ENCODE measurements at regions not wholly inside any gene's neighbourhood (a gene's known extent, or its start where the extent isn't known, plus 50 kb on each side); places are given as distances from the start of the nearest gene placed in this dataset.

DNA sequence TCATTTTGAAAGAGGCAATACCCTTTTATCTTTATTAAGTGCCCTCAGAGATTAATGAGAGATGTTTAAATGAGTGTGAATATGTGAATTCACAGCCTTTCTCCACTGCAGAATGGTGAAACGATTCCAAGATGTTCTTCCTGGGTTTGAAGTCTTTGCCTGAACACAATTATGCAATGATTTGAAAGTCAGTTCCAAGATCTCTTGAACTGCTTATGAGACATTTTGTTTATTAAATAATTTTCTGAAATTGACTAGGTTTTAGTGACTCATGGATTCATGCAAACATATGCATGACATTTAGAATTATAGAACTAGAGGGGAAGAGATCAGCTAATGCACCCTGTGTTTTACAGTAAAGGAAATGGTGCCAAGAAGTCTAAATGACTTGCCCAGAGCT, 118.1 kb upstream of the SLC38A2 start:
- H3K9me3 ChIP-seq (ENCODE audit: control insufficient read depth in 2 of 2, low read length in 2 of 2) = no peaks in the 10 kb centered on the region
- no peak overlapping the region for H3K9ac ChIP-seq (ENCODE audit: low read depth in 1 of 2, low read length in 2 of 2)
- H3K27me3 ChIP-seq (ENCODE audit: control insufficient read depth in 2 of 2, insufficient read depth in 2 of 2, low read length in 2 of 2) = no peaks in the 10 kb centered on the region
- no peak overlapping the region for H3K27ac ChIP-seq (ENCODE audit: low read depth in 2 of 2, low read length in 2 of 2)
- H3K4me1 ChIP-seq (ENCODE audit: control insufficient read depth in 2 of 2, insufficient read depth in 2 of 2, low read length in 2 of 2) = no peaks in the 10 kb centered on the region
- H3K36me3 ChIP-seq (ENCODE audit: control insufficient read depth in 2 of 2, insufficient read depth in 2 of 2, low read length in 2 of 2) = no peaks in the 10 kb centered on the region
- H3K4me3 ChIP-seq (ENCODE audit: low read length in 2 of 2) = no peak overlapping the region

DNA sequence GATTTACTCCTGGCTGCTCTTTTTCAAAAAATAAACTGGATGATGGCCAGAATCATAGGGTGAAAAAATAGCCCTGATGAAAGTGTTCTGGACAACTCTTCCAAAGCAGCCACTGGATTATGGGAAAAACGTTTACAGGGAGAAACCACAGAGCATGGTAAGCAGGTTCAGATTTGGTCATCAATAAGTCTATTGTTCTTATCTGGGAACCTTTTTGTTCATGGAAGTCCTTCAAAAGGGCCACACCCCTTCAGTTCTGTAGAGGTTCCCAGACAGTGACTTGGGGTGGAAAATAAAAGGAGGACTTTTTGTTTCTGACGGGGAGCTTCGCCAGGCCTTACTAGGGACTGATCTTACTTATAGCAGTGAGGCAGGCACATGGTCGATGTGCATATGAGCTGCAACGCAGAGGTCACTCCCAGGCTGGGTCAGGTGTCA, 117.4 kb upstream of the SLC38A2 start:
- Histone ChIP-seq H3K9ac (ENCODE audit: low read depth in 1 of 2, low read length in 2 of 2) (no peak overlapping the region), H3K36me3 (ENCODE audit: control insufficient read depth in 2 of 2, insufficient read depth in 2 of 2, low read length in 2 of 2) (no peaks in the 10 kb centered on the region), H3K4me3 (ENCODE audit: low read length in 2 of 2) (no peak overlapping the region), H3K27ac (ENCODE audit: low read depth in 2 of 2, low read length in 2 of 2) (no peak overlapping the region), H3K27me3 (ENCODE audit: control insufficient read depth in 2 of 2, insufficient read depth in 2 of 2, low read length in 2 of 2) (no peaks in the 10 kb centered on the region), H3K4me1 (ENCODE audit: control insufficient read depth in 2 of 2, insufficient read depth in 2 of 2, low read length in 2 of 2) (no peaks in the 10 kb centered on the region), H3K9me3 (ENCODE audit: control insufficient read depth in 2 of 2, low read length in 2 of 2) (no peaks in the 10 kb centered on the region)

DNA sequence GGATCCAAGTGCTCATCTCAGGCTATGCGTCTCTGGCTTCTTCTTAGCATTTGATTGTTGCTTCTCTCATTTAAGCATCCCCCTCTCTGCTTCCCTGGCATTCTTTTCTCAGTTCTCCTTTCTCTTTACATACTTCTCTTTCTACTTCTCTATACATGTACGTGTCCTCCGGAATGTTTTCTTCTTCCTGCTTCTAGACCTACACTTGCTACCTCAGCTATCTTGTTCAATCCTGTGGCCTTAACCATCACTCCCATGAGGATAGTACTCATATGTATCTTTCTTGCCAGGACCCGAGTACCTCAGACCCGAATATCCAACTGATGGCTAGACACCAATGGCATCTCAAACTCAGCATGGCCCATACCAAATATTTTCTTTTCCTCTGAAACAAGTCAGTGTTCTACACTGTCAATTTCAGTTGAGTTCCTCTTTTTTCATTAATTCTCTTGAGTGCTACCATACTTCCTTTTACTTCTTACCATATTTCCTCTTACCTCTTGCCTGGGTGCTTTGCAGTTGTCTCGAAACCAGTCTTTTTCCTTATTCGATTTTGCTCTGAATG, 115.1 kb upstream of the SLC38A2 start:
- Histone ChIP-seq H3K36me3 (ENCODE audit: control insufficient read depth in 2 of 2, insufficient read depth in 2 of 2, low read length in 2 of 2) (no peaks in the 10 kb centered on the region), H3K9ac (ENCODE audit: low read depth in 1 of 2, low read length in 2 of 2) (no peak overlapping the region), H3K4me1 (ENCODE audit: control insufficient read depth in 2 of 2, insufficient read depth in 2 of 2, low read length in 2 of 2) (no peaks in the 10 kb centered on the region), H3K4me3 (ENCODE audit: low read length in 2 of 2) (no peak overlapping the region), H3K9me3 (ENCODE audit: control insufficient read depth in 2 of 2, low read length in 2 of 2) (no peaks in the 10 kb centered on the region), H3K27ac (ENCODE audit: low read depth in 2 of 2, low read length in 2 of 2) (no peak overlapping the region), H3K27me3 (ENCODE audit: control insufficient read depth in 2 of 2, insufficient read depth in 2 of 2, low read length in 2 of 2) (no peaks in the 10 kb centered on the region)

DNA sequence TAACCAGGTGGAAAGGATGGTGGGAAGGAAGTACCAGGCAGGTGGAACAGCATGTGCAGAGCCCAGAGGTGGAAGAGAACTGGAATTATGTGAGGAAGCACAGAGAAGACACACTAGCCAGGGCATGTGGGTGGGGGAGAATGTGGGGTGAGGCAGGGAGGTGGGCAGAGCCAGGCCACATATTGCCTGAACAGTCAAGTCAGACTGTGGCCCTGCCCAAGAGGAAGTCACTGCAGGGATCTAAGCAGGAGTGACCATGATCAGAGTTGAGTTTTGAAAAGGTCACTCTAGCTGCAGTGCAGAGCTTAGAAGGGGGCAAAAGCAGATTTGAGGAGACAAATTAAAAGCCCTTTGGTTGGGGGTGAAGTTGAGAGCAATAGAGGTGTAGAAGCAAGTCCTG, 114.0 kb upstream of the SLC38A2 start:
- H3K27ac ChIP-seq (ENCODE audit: low read depth in 2 of 2, low read length in 2 of 2) = no peak overlapping the region
- no peak overlapping the region for H3K4me3 ChIP-seq (ENCODE audit: low read length in 2 of 2)
- no peaks in the 10 kb centered on the region for H3K36me3 ChIP-seq (ENCODE audit: control insufficient read depth in 2 of 2, insufficient read depth in 2 of 2, low read length in 2 of 2)
- no peaks in the 10 kb centered on the region for H3K27me3 ChIP-seq (ENCODE audit: control insufficient read depth in 2 of 2, insufficient read depth in 2 of 2, low read length in 2 of 2)
- H3K9ac ChIP-seq (ENCODE audit: low read depth in 1 of 2, low read length in 2 of 2) = no peak overlapping the region
- H3K9me3 ChIP-seq (ENCODE audit: control insufficient read depth in 2 of 2, low read length in 2 of 2) = no peaks in the 10 kb centered on the region
- no peaks in the 10 kb centered on the region for H3K4me1 ChIP-seq (ENCODE audit: control insufficient read depth in 2 of 2, insufficient read depth in 2 of 2, low read length in 2 of 2)

DNA sequence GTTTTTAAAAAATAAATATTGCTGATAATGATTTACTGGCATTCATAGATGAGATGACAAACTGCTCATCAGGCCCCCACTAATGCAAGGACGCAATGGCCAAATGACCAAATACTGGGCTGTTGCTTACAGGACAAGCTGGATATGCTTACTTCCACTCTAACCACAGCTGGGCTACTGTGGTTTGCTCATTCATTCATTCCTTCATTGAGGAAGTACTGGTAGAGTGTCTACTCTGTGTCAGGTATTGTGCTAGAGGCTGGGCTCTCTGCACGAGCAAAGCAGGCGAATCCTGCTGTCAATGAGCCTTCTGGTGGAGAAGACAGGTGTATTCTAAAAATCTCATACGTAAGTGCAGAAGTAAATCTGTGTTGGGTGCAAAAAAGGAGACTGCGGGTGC, 113.3 kb upstream of the SLC38A2 start:
- H3K36me3 ChIP-seq (ENCODE audit: control insufficient read depth in 2 of 2, insufficient read depth in 2 of 2, low read length in 2 of 2) = no peaks in the 10 kb centered on the region
- H3K4me3 ChIP-seq (ENCODE audit: low read length in 2 of 2) = no peak overlapping the region
- H3K9me3 ChIP-seq (ENCODE audit: control insufficient read depth in 2 of 2, low read length in 2 of 2) = no peaks in the 10 kb centered on the region
- no peaks in the 10 kb centered on the region for H3K27me3 ChIP-seq (ENCODE audit: control insufficient read depth in 2 of 2, insufficient read depth in 2 of 2, low read length in 2 of 2)
- no peaks in the 10 kb centered on the region for H3K4me1 ChIP-seq (ENCODE audit: control insufficient read depth in 2 of 2, insufficient read depth in 2 of 2, low read length in 2 of 2)
- no peak overlapping the region for H3K9ac ChIP-seq (ENCODE audit: low read depth in 1 of 2, low read length in 2 of 2)
- H3K27ac ChIP-seq (ENCODE audit: low read depth in 2 of 2, low read length in 2 of 2) = no peak overlapping the region

DNA sequence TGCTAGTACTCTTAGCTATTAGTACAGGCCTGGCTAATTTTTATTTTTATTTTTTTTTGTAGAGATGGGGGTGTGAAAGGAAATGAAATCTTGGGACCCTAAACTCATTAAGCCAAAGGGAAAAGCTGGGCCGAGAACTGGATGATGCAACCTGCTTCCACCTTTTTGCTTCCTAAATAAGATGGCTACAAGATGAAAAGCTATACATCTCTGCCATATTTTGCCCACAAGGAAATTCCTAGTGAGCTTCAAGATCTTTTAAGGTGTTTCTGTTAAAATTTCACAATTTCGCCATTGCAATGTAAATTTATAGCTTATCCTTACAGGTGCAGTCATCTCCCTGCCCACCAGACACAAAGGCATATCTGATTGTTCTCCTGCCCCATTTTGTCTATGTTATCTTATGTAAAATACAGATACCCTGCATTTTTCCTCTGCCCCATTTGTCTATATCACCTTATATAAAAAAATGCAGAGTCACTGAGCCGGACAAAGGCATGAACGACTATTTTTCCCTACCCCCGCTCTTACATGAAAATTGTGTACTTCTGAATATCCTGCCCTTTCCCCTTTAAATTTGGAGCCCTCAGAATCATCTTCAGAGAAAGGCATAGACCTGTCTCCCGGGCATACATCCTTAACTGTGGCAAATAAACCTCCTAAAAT, 112.0 kb upstream of the SLC38A2 start:
- H3K27ac ChIP-seq (ENCODE audit: low read depth in 2 of 2, low read length in 2 of 2) = no peak overlapping the region
- no peak overlapping the region for H3K9ac ChIP-seq (ENCODE audit: low read depth in 1 of 2, low read length in 2 of 2)
- H3K27me3 ChIP-seq (ENCODE audit: control insufficient read depth in 2 of 2, insufficient read depth in 2 of 2, low read length in 2 of 2) = no peaks in the 10 kb centered on the region
- H3K36me3 ChIP-seq (ENCODE audit: control insufficient read depth in 2 of 2, insufficient read depth in 2 of 2, low read length in 2 of 2) = no peaks in the 10 kb centered on the region
- no peak overlapping the region for H3K4me3 ChIP-seq (ENCODE audit: low read length in 2 of 2)
- H3K4me1 ChIP-seq (ENCODE audit: control insufficient read depth in 2 of 2, insufficient read depth in 2 of 2, low read length in 2 of 2) = no peaks in the 10 kb centered on the region
- no peaks in the 10 kb centered on the region for H3K9me3 ChIP-seq (ENCODE audit: control insufficient read depth in 2 of 2, low read length in 2 of 2)

DNA sequence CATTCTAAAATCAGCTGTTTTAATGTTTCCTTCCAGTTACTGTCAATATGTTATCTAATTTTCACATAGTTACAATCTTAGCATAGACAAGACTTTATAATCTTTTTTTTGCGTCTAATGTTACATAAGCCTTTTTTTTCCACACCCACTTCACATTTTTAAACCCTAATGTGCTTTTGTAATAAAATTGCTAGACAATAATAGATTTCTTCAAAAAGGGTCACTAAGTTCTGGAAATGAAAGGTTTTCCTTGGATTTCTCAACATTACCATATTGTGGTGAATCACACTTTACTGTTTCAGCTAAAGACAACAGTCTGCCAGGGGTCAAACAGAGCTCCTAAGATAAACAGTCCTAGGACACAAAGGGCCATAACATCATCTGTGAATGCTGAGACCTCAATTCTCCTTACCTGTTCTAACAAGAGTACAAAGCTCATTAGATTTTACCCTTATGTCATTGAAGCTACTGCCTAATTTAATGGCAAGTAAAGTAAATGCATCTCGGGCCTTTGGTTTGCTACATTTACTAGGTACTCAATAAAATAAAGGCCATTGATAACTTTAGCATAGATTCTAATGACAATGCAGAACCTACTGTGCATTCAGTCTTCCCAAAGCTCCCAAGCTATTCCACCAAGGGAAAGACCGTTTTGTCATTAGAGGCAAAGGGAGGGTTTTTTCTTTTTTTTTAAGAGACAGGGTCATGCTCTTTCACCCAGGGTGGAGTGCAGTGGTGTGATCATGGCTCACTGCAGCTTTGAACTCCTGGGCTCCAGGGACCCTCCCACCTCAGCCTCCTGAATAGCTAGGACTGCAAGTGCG, 111.2 kb upstream of the SLC38A2 start:
- Histone ChIP-seq H3K4me3 (ENCODE audit: low read length in 2 of 2) (no peak overlapping the region), H3K27me3 (ENCODE audit: control insufficient read depth in 2 of 2, insufficient read depth in 2 of 2, low read length in 2 of 2) (no peaks in the 10 kb centered on the region), H3K27ac (ENCODE audit: low read depth in 2 of 2, low read length in 2 of 2) (no peak overlapping the region)

DNA sequence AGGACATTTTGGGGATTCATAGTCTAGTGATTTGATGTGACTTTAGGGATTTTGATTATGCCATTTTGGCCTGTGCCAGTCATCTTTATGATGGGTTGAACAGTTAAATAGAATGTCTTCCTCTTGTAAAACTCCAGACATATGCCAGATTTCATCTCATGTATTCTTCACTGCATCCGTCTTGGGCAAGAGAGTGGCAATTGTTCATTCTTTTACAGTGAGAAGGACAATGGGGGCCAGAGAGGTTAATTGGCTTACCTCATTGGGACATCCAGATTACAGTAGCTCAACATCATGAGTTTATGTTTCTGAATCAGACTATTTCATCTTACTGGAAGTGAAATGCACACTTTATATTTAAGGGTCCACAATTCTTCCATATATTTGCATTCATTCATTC, 108.2 kb upstream of the SLC38A2 start:
- Histone ChIP-seq H3K9ac (ENCODE audit: low read depth in 1 of 2, low read length in 2 of 2) (no peak overlapping the region), H3K36me3 (ENCODE audit: control insufficient read depth in 2 of 2, insufficient read depth in 2 of 2, low read length in 2 of 2) (no peaks in the 10 kb centered on the region), H3K4me1 (ENCODE audit: control insufficient read depth in 2 of 2, insufficient read depth in 2 of 2, low read length in 2 of 2) (peaks cover 0 to 3% of the 10 kb centered on the region in 2 donors), H3K4me3 (ENCODE audit: low read length in 2 of 2) (no peak overlapping the region), H3K9me3 (ENCODE audit: control insufficient read depth in 2 of 2, low read length in 2 of 2) (no peaks in the 10 kb centered on the region), H3K27ac (ENCODE audit: low read depth in 2 of 2, low read length in 2 of 2) (no peak overlapping the region), H3K27me3 (ENCODE audit: control insufficient read depth in 2 of 2, insufficient read depth in 2 of 2, low read length in 2 of 2) (no peaks in the 10 kb centered on the region)

More for the DNA sequence above, 111.2 kb upstream of the SLC38A2 start:
- no peaks in the 10 kb centered on the region for H3K4me1 ChIP-seq (ENCODE audit: control insufficient read depth in 2 of 2, insufficient read depth in 2 of 2, low read length in 2 of 2)
- no peaks in the 10 kb centered on the region for H3K9me3 ChIP-seq (ENCODE audit: control insufficient read depth in 2 of 2, low read length in 2 of 2)
- no peaks in the 10 kb centered on the region for H3K36me3 ChIP-seq (ENCODE audit: control insufficient read depth in 2 of 2, insufficient read depth in 2 of 2, low read length in 2 of 2)
- no peak overlapping the region for H3K9ac ChIP-seq (ENCODE audit: low read depth in 1 of 2, low read length in 2 of 2)

DNA sequence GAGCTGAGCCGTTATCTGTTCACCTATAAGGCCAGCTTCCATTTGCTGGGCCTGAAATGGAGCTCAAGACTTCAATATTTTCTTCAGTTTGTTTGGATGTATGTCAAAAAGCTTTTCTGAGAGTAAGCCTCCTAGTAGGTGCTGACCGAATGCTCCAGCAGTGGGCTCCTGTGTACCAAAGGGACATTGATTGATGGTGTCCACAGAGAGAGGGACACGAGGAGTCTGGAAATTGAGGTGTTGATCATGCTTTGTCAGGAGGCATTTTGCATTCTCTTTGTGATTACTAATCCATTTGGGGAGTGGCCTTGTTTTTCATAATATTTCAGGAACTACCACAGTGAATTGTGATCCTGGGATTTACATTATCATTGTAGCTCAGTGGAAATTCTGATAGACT, 107.7 kb upstream of the SLC38A2 start:
- Histone ChIP-seq H3K27ac (ENCODE audit: low read depth in 2 of 2, low read length in 2 of 2) (no peak overlapping the region), H3K9ac (ENCODE audit: low read depth in 1 of 2, low read length in 2 of 2) (no peak overlapping the region), H3K9me3 (ENCODE audit: control insufficient read depth in 2 of 2, low read length in 2 of 2) (no peaks in the 10 kb centered on the region), H3K4me3 (ENCODE audit: low read length in 2 of 2) (no peak overlapping the region), H3K4me1 (ENCODE audit: control insufficient read depth in 2 of 2, insufficient read depth in 2 of 2, low read length in 2 of 2) (peaks cover 0 to 3% of the 10 kb centered on the region in 2 donors), H3K36me3 (ENCODE audit: control insufficient read depth in 2 of 2, insufficient read depth in 2 of 2, low read length in 2 of 2) (no peaks in the 10 kb centered on the region), H3K27me3 (ENCODE audit: control insufficient read depth in 2 of 2, insufficient read depth in 2 of 2, low read length in 2 of 2) (no peaks in the 10 kb centered on the region)

DNA sequence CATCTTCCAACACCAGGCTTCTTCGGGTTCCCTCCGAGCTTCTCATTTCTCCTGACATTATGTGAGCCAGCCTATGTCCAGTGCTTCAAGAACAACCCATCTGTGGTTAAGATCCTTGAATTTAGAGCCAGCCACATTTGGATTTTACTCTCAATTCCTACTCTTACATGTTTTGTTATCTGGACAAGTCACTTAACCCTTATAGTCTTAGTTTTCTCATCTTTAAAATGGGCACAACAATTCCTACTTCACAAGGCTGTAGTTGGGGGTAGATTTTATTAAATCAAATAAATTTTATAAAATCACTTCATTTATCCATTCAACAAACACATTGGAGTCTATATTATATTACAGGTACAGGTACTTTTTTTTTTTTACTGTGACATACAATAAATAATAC, 105.5 kb upstream of the SLC38A2 start:
- Histone ChIP-seq H3K27me3 (ENCODE audit: control insufficient read depth in 2 of 2, insufficient read depth in 2 of 2, low read length in 2 of 2) (no peaks in the 10 kb centered on the region), H3K4me3 (ENCODE audit: low read length in 2 of 2) (no peak overlapping the region), H3K9me3 (ENCODE audit: control insufficient read depth in 2 of 2, low read length in 2 of 2) (no peaks in the 10 kb centered on the region), H3K4me1 (ENCODE audit: control insufficient read depth in 2 of 2, insufficient read depth in 2 of 2, low read length in 2 of 2) (peaks cover 4 to 10% of the 10 kb centered on the region in 2 donors), H3K36me3 (ENCODE audit: control insufficient read depth in 2 of 2, insufficient read depth in 2 of 2, low read length in 2 of 2) (no peaks in the 10 kb centered on the region), H3K27ac (ENCODE audit: low read depth in 2 of 2, low read length in 2 of 2) (no peak overlapping the region), H3K9ac (ENCODE audit: low read depth in 1 of 2, low read length in 2 of 2) (no peak overlapping the region)

All from mucosa of rectum (tissue), 2 donors.